HepG2 (cell line): ENCODE measurements at regions not wholly inside any gene's neighbourhood (a gene's known extent, or its start where the extent isn't known, plus 50 kb on each side); places are given as distances from the start of the nearest gene placed in this dataset.

Experiments used
- ARID2 ChIP-seq: sonication (generic); formaldehyde crosslinking; IDR thresholded peaks from 2 replicates; pipeline ENCODE4 v1.8.1; 2022; ENCODE audit warnings: mild to moderate bottlenecking, missing genetic modification reagents, borderline replicate concordance
- BCL6 ChIP-seq: IDR thresholded peaks from 2 replicates; pipeline ENCODE4 v1.6.1; 2016; ENCODE audit warnings: missing genetic modification reagents, missing compliant biosample characterization
- CREBL2 ChIP-seq: sonication (generic); formaldehyde crosslinking; IDR thresholded peaks from 2 replicates; pipeline ENCODE4 v1.8.1; 2023; ENCODE audit warnings: missing genetic modification reagents, mild to moderate bottlenecking, borderline replicate concordance
- FOXO4 ChIP-seq: sonication (generic); formaldehyde crosslinking; conservative IDR thresholded peaks from 2 replicates; pipeline ENCODE4 v1.8.1; 2023; ENCODE audit warnings: missing genetic modification reagents
- GMEB1 ChIP-seq: sonication (generic); formaldehyde crosslinking; IDR thresholded peaks from 2 replicates; pipeline ENCODE4 v1.5.1; 2020; ENCODE audit warnings: missing genetic modification reagents, mild to moderate bottlenecking, borderline replicate concordance
- KDM3A ChIP-seq: IDR thresholded peaks from 2 replicates; pipeline ENCODE4 v1.6.1; 2018; ENCODE audit warnings: low read depth, missing compliant biosample characterization
- KDM5B ChIP-seq: sonication (generic); formaldehyde crosslinking; IDR thresholded peaks from 2 replicates; pipeline ENCODE4 v1.4.0; 2020; ENCODE audit warnings: missing genetic modification reagents, mild to moderate bottlenecking, borderline replicate concordance
- MAX ChIP-seq: IDR thresholded peaks from 2 replicates; pipeline ENCODE4 v1.6.1; 2012; ENCODE audit warnings: inconsistent platforms
- MZF1 ChIP-seq: sonication (generic); formaldehyde crosslinking; IDR thresholded peaks from 2 replicates; pipeline ENCODE4 v1.8.1; 2023; ENCODE audit warnings: mild to moderate bottlenecking, missing genetic modification reagents, borderline replicate concordance
- NFATC3 ChIP-seq: sonication (generic); formaldehyde crosslinking; IDR thresholded peaks from 2 replicates; pipeline ENCODE4 v1.5.1; 2020; ENCODE audit warnings: mild to moderate bottlenecking, missing genetic modification reagents
- RCOR2 ChIP-seq: IDR thresholded peaks from 2 replicates; pipeline ENCODE4 v1.6.1; 2016; ENCODE audit warnings: missing biosample characterization, missing genetic modification reagents
- RNF219 ChIP-seq: sonication (generic); formaldehyde crosslinking; IDR thresholded peaks from 2 replicates; pipeline ENCODE4 v1.5.0; 2020; ENCODE audit warnings: mild to moderate bottlenecking, missing genetic modification reagents
- SMAD9 ChIP-seq: sonication (generic); formaldehyde crosslinking; IDR thresholded peaks from 2 replicates; pipeline ENCODE4 v1.5.1; 2020; ENCODE audit warnings: mild to moderate bottlenecking, missing genetic modification reagents
- TFAP4 ChIP-seq: sonication (generic); IDR thresholded peaks from 2 replicates; pipeline ENCODE4 v1.6.1; 2016; ENCODE audit warnings: low read depth, borderline replicate concordance
- TIGD3 ChIP-seq: sonication (generic); formaldehyde crosslinking; IDR thresholded peaks from 2 replicates; pipeline ENCODE4 v1.5.1; 2020; ENCODE audit warnings: mild to moderate bottlenecking, missing genetic modification reagents, borderline replicate concordance
- ZNF10 ChIP-seq: sonication (generic); formaldehyde crosslinking; IDR thresholded peaks from 2 replicates; pipeline ENCODE4 v1.4.0; 2020; ENCODE audit warnings: mild to moderate bottlenecking, low read depth, missing genetic modification reagents, borderline replicate concordance
- ZNF225 ChIP-seq: sonication (generic); formaldehyde crosslinking; IDR thresholded peaks from 2 replicates; pipeline ENCODE4 v1.4.0; 2020; ENCODE audit warnings: mild to moderate bottlenecking, missing genetic modification reagents
- ZNF234 ChIP-seq: sonication (generic); formaldehyde crosslinking; conservative IDR thresholded peaks from 2 replicates; pipeline ENCODE4 v1.5.1; 2020; ENCODE audit warnings: mild to moderate bottlenecking, missing genetic modification reagents
- ZNF326 ChIP-seq: sonication (generic); formaldehyde crosslinking; IDR thresholded peaks from 2 replicates; pipeline ENCODE4 v1.4.0; 2020; ENCODE audit warnings: missing genetic modification reagents, borderline replicate concordance
- ZNF350 ChIP-seq: sonication (generic); formaldehyde crosslinking; IDR thresholded peaks from 2 replicates; pipeline ENCODE4 v1.4.0; 2020; ENCODE audit warnings: mild to moderate bottlenecking, low read depth, missing genetic modification reagents, borderline replicate concordance

GRCh38 chr17:72569148-72569946 lies 448.5 kb downstream of the SOX9 start (continued):
- TF ChIP-seq ZNF326 (CRISPR knock-in tag) (no peak), SMAD9 (no peak), ZNF225 (0 out of 2 replicates have a peak, but pooled peaks have one; percentile 5), ZNF350 (CRISPR knock-in tag) (no peak), TFAP4 (peak; percentile 84), KDM5B (no peak), MAX (peak; percentile 20; the same call in 1 of the 2 replicates), KDM3A (0 out of 2 replicates have a peak, but pooled peaks have one; percentile 64), RNF219 (CRISPR knock-in tag) (no peak), RCOR2 (CRISPR knock-in tag) (peak; percentile 26; the same call in 1 of the 2 replicates), FOXO4 (CRISPR knock-in tag) (no peak), MZF1 (CRISPR knock-in tag) (no peak), GMEB1 (CRISPR knock-in tag) (no peak), TIGD3 (CRISPR knock-in tag) (no peak), ZNF10 (CRISPR knock-in tag) (no peak), ZNF234 (CRISPR knock-in tag) (no peak), ARID2 (CRISPR knock-in tag) (no peak), CREBL2 (CRISPR knock-in tag) (no peak), BCL6 (CRISPR knock-in tag) (peak; percentile 42; the same call in 1 of the 2 replicates), NFATC3 (CRISPR knock-in tag) (no peak)
